ENCODE measurements at regions not wholly inside any gene's neighbourhood (a gene's known extent, or its start where the extent isn't known, plus 50 kb on each side); places are given as distances from the start of the nearest gene placed in this dataset.
"Not testable (repeated sequence)": the region's sequence is repeated elsewhere in the genome, so short reads cannot be mapped to it uniquely, and the experiment has no call there.

GRCh38 chrX:17986977-17987376 is 125.9 kb upstream of the RAI2 start:
- H3K4me3 Mint-ChIP-seq: no peak overlapping the region
- H3K36me3 Mint-ChIP-seq (ENCODE audit: low read depth): no peaks in the 10 kb centered on the region
- H3K9me3 Mint-ChIP-seq: no peaks in the 10 kb centered on the region
- H3K27me3 Mint-ChIP-seq (ENCODE audit: low read depth): no peaks in the 10 kb centered on the region
- H3K4me1 Mint-ChIP-seq (ENCODE audit: low read depth): peaks cover 4% of the 10 kb centered on the region
- H3K27ac Mint-ChIP-seq: no peak overlapping the region
- DNase-seq (ENCODE audit: low spot score): no peak

GRCh38 chrX:17986440-17986839 is 125.3 kb upstream of the RAI2 start:
- no peak for DNase-seq (ENCODE audit: low spot score)
- Mint-ChIP-seq H3K4me1 (ENCODE audit: low read depth) (peaks cover 4% of the 10 kb centered on the region), H3K9me3 (no peaks in the 10 kb centered on the region), H3K4me3 (no peak overlapping the region), H3K27ac (no peak overlapping the region), H3K36me3 (ENCODE audit: low read depth) (no peaks in the 10 kb centered on the region), H3K27me3 (ENCODE audit: low read depth) (no peaks in the 10 kb centered on the region)

DNA sequence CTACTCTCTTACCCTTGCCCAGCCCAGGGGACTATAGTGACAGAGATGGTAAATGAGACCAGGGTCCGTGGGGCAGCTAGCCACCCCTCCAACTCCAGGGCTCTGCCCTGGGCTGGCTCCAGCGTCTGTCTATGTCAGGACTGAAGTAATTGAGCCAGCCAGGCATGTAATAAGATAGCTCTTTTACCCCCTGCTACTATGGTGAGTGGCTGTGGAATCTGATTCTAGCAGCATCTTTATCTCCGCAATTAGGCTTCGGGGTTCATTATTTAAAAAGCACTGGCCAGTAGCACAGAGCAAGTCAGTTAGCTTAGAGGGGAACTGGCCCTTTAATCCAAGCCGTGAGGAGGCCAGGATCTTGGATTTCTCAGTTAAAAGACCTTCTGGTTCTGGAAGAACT is 123.3 kb upstream of the RAI2 start:
- no peak overlapping the region for H3K4me3 Mint-ChIP-seq
- DNase-seq (ENCODE audit: low spot score): no peak
- no peaks in the 10 kb centered on the region for H3K9me3 Mint-ChIP-seq
- no peak overlapping the region for H3K27ac Mint-ChIP-seq
- H3K36me3 Mint-ChIP-seq (ENCODE audit: low read depth): no peaks in the 10 kb centered on the region
- peaks cover 4% of the 10 kb centered on the region for H3K4me1 Mint-ChIP-seq (ENCODE audit: low read depth)
- no peaks in the 10 kb centered on the region for H3K27me3 Mint-ChIP-seq (ENCODE audit: low read depth)

- no peak overlapping the region for H3K27ac Mint-ChIP-seq
- H3K4me3 Mint-ChIP-seq: no peak overlapping the region
- H3K36me3 Mint-ChIP-seq (ENCODE audit: low read depth): no peaks in the 10 kb centered on the region
- no peaks in the 10 kb centered on the region for H3K9me3 Mint-ChIP-seq
- DNase-seq (ENCODE audit: low spot score): no peak
- no peaks in the 10 kb centered on the region for H3K27me3 Mint-ChIP-seq (ENCODE audit: low read depth)
- peaks cover 4% of the 10 kb centered on the region for H3K4me1 Mint-ChIP-seq (ENCODE audit: low read depth)
These were observed 122.3 kb upstream of the RAI2 start for GRCh38 chrX:17983389-17983788.

GRCh38 chrX:17977696-17978095 is 116.6 kb upstream of the RAI2 start:
- H3K4me1 Mint-ChIP-seq (ENCODE audit: low read depth): no peaks in the 10 kb centered on the region

GRCh38 chrX:17976955-17977354 is 115.9 kb upstream of the RAI2 start:
- no peaks in the 10 kb centered on the region for H3K4me1 Mint-ChIP-seq (ENCODE audit: low read depth)
- H3K36me3 Mint-ChIP-seq (ENCODE audit: low read depth): no peaks in the 10 kb centered on the region
- no peak overlapping the region for H3K27ac Mint-ChIP-seq
- H3K4me3 Mint-ChIP-seq: no peak overlapping the region
- no peaks in the 10 kb centered on the region for H3K9me3 Mint-ChIP-seq
- no peak for DNase-seq (ENCODE audit: low spot score)
- no peaks in the 10 kb centered on the region for H3K27me3 Mint-ChIP-seq (ENCODE audit: low read depth)

More at GRCh38 chrX:17977696-17978095, 116.6 kb upstream of the RAI2 start:
- Mint-ChIP-seq H3K9me3 (no peaks in the 10 kb centered on the region), H3K4me3 (no peak overlapping the region), H3K27ac (no peak overlapping the region), H3K36me3 (ENCODE audit: low read depth) (no peaks in the 10 kb centered on the region), H3K27me3 (ENCODE audit: low read depth) (no peaks in the 10 kb centered on the region)
- DNase-seq (ENCODE audit: low spot score): no peak

GRCh38 chrX:17975349-17975748 is 114.3 kb upstream of the RAI2 start:
- H3K27me3 Mint-ChIP-seq (ENCODE audit: low read depth); DNase-seq (ENCODE audit: low spot score); H3K4me1 Mint-ChIP-seq (ENCODE audit: low read depth); H3K36me3 Mint-ChIP-seq (ENCODE audit: low read depth); H3K9me3 Mint-ChIP-seq; H3K4me3 Mint-ChIP-seq; H3K27ac Mint-ChIP-seq: not testable (repeated sequence)

DNA sequence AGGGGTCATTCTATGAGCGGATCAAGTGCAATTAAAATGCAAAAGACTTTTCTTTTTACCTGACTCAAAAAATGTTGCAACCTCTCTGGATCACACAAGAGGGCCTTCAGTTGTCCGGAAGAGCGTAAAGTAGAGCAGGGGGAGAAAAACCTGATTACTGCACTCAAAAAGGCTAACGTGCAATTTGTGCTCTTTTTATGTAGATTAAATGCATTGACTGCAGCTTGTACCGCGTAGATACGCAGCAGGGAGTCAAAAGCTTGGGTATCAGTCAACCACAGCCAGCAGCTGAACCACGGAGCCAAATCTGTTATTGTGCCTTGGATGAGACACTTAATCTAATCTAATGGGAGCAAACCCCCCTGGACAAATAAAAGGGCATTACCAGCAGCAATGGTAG is 107.3 kb upstream of the RAI2 start:
- Mint-ChIP-seq H3K4me3 (no peak overlapping the region), H3K27me3 (ENCODE audit: low read depth) (no peaks in the 10 kb centered on the region), H3K27ac (no peak overlapping the region), H3K4me1 (ENCODE audit: low read depth) (no peaks in the 10 kb centered on the region), H3K9me3 (no peaks in the 10 kb centered on the region), H3K36me3 (ENCODE audit: low read depth) (no peaks in the 10 kb centered on the region)
- no peak for DNase-seq (ENCODE audit: low spot score)

GRCh38 chrX:17967888-17968287 is 106.8 kb upstream of the RAI2 start:
- Mint-ChIP-seq H3K27ac (no peak overlapping the region), H3K4me1 (ENCODE audit: low read depth) (no peaks in the 10 kb centered on the region), H3K27me3 (ENCODE audit: low read depth) (no peaks in the 10 kb centered on the region), H3K36me3 (ENCODE audit: low read depth) (no peaks in the 10 kb centered on the region), H3K9me3 (no peaks in the 10 kb centered on the region), H3K4me3 (no peak overlapping the region)
- DNase-seq (ENCODE audit: low spot score): no peak

DNA sequence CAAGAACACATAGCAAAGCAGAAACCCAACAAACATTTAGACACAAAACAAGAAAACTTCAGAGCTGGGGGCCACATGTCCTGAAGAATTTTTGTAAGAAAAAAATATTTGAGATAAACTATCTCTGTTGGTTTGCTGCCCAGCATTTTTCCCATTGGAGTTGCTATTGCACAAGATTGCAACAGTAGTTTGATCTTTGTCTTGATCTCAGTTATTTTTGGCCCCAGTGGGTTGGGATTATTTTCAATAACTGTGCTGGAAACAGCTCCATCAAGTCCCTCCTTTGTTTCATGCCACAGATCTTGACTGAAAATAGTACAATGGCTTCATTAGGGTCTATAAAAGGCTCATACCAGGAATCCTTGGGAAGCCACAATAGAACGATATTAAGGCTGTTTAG is 103.8 kb upstream of the RAI2 start:
- no peak for DNase-seq (ENCODE audit: low spot score)
- H3K36me3 Mint-ChIP-seq (ENCODE audit: low read depth): no peaks in the 10 kb centered on the region
- H3K4me1 Mint-ChIP-seq (ENCODE audit: low read depth): no peaks in the 10 kb centered on the region
- no peaks in the 10 kb centered on the region for H3K9me3 Mint-ChIP-seq
- no peaks in the 10 kb centered on the region for H3K27me3 Mint-ChIP-seq (ENCODE audit: low read depth)
- H3K27ac Mint-ChIP-seq: no peak overlapping the region
- no peak overlapping the region for H3K4me3 Mint-ChIP-seq

DNA sequence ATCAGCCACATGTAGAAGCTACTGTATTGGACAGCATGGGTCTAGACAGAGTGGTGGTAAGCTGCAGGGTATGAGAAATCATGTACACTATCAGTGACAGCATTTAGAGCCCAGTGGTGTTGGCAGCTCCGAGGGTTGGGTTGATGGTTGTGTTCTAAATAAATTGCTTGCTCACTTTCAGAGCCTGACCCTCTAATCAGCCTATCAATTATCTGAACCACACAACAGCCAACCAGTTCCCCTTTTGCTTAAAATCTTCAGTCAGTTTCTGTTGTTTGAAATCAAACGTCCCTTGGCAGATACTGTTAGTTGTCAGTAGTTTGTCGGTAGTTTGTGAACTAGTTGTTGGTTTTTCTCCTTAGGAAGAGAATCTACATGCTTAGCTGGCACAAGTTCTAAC is 99.8 kb upstream of the RAI2 start:
- peaks cover 2% of the 10 kb centered on the region for H3K27me3 Mint-ChIP-seq (ENCODE audit: low read depth)
- H3K4me3 Mint-ChIP-seq: no peak overlapping the region
- H3K4me1 Mint-ChIP-seq (ENCODE audit: low read depth): no peaks in the 10 kb centered on the region
- H3K36me3 Mint-ChIP-seq (ENCODE audit: low read depth): no peaks in the 10 kb centered on the region
- no peak overlapping the region for H3K27ac Mint-ChIP-seq
- H3K9me3 Mint-ChIP-seq: no peaks in the 10 kb centered on the region
- DNase-seq (ENCODE audit: low spot score): no peak

DNA sequence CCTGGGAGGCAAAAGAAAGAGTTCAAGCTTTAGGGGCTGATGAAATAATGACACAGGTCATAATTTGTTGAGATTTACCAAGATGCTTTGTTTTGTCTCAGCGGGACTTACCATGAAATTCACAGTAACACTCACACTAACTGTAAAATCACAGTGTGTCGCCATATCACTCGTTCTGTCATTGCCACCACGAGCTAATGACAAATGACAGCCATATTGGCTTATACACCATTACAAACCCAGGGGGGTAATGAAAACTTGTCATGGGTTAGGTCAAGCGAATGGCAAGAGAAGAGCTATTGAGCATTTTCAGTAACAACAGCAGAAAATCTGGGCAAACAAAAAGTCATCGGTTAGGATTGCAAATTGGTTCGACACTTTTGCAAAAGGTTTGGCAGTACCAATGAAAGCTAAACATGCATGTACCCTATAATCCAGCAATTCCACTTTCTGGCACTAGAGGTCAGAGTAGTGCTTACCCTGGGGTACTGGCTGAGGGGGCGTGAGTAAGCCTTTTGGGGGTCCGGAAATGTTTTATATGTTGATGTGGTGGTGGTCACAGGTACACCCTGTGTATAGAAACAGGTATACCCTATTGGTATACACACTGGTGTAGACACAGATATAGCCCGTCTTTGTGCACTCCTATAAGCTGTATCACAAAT is 83.9 kb upstream of the RAI2 start:
- H3K4me3 Mint-ChIP-seq: no peak overlapping the region
- H3K27me3 Mint-ChIP-seq (ENCODE audit: low read depth): peaks cover 3% of the 10 kb centered on the region
- no peaks in the 10 kb centered on the region for H3K4me1 Mint-ChIP-seq (ENCODE audit: low read depth)
- no peaks in the 10 kb centered on the region for H3K9me3 Mint-ChIP-seq
- peak; percentile 3 for DNase-seq (ENCODE audit: low spot score)
- H3K27ac Mint-ChIP-seq: no peak overlapping the region
- H3K36me3 Mint-ChIP-seq (ENCODE audit: low read depth): no peaks in the 10 kb centered on the region

DNA sequence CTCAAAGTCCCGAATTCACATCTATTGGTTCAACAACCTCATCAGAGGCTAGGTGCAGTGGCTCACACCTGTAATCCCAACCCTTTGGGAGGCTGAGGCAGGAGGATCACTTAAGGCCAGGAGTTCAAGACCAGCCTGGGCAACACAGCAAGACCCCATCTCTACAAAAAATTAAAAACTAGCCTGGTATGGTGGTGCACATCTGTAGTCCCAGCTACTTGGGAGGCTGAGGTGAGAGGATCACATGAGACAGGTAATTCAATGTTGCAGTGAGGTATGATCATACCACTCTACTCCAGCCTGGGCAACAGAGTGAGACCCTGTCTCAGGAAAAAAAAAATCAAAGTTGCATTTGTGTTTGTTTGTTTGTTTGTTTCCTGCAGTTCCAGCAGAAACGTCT is 80.1 kb upstream of the RAI2 start:
- not testable (repeated sequence) for H3K4me1 Mint-ChIP-seq (ENCODE audit: low read depth); H3K27ac Mint-ChIP-seq; H3K4me3 Mint-ChIP-seq; H3K36me3 Mint-ChIP-seq (ENCODE audit: low read depth); H3K9me3 Mint-ChIP-seq; DNase-seq (ENCODE audit: low spot score); H3K27me3 Mint-ChIP-seq (ENCODE audit: low read depth)

- Mint-ChIP-seq H3K4me1 (ENCODE audit: low read depth) (no peaks in the 10 kb centered on the region), H3K27me3 (ENCODE audit: low read depth) (peaks cover 3% of the 10 kb centered on the region), H3K9me3 (no peaks in the 10 kb centered on the region), H3K36me3 (ENCODE audit: low read depth) (no peaks in the 10 kb centered on the region), H3K4me3 (no peak overlapping the region), H3K27ac (no peak overlapping the region)
- no peak for DNase-seq (ENCODE audit: low spot score)
These were observed 78.6 kb upstream of the RAI2 start for GRCh38 chrX:17939724-17940123.

DNA sequence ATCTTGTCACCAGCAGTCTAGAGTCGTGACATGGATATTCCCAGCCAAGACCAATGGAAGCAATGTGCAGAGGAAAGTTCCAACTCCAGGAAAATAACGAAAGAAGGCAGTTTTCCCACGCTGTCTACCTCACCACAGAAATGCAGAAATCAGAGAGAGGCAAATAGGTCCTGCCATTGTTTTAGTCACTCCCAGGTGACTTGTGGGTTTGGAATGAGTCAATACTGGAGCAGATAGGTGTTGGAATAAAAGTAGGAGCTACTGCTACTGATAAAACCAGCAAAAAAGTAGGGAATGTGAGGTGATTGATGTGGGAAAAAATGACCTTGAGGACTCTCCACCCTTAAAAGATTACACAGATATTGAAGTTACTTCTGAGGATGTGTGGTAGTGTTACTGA is 72.8 kb upstream of the RAI2 start:
- H3K36me3 Mint-ChIP-seq (ENCODE audit: low read depth): no peaks in the 10 kb centered on the region
- no peak for DNase-seq (ENCODE audit: low spot score)
- H3K27me3 Mint-ChIP-seq (ENCODE audit: low read depth): no peaks in the 10 kb centered on the region
- H3K27ac Mint-ChIP-seq: no peak overlapping the region
- H3K9me3 Mint-ChIP-seq: no peaks in the 10 kb centered on the region
- no peak overlapping the region for H3K4me3 Mint-ChIP-seq
- H3K4me1 Mint-ChIP-seq (ENCODE audit: low read depth): no peaks in the 10 kb centered on the region

Data from T-helper 2 cell treated with Interferon-gamma antibody and Interleukin-4, amounts not matched to agents 5 μg/mL and 100 μg/mL, for 36 hours (primary cell).